Neuron (in vitro differentiated cells): ENCODE measurements at regions not wholly inside any gene's neighbourhood (a gene's known extent, or its start where the extent isn't known, plus 50 kb on each side); places are given as distances from the start of the nearest gene placed in this dataset.

ENCODE experiments used
- H2AFZ ChIP-seq: one replicate; pipeline ENCODE4 v1.6.1; 2013; ENCODE audit warnings: low read depth, mild to moderate bottlenecking, inconsistent platforms, low read length, moderate library complexity
- H3K27me3 ChIP-seq: one replicate; pipeline ENCODE4 v1.6.1; 2013; ENCODE audit warnings: low read length; ENCODE audit not compliant: insufficient read depth
- H3K36me3 ChIP-seq: one replicate; pipeline ENCODE4 v1.6.1; 2013; ENCODE audit warnings: low read length; ENCODE audit not compliant: insufficient read depth
- H3K4me1 ChIP-seq: one replicate; pipeline ENCODE4 v1.6.1; 2013; ENCODE audit warnings: low read length; ENCODE audit not compliant: insufficient read depth
- H3K4me3 ChIP-seq: 2 replicates; pipeline ENCODE4 v1.5.1; 2013; ENCODE audit warnings: mild to moderate bottlenecking, low read length, moderate library complexity
- H3K9me3 ChIP-seq: one replicate; pipeline ENCODE4 v1.6.1; 2013; ENCODE audit warnings: low read length

GRCh38 chr20:10976051-10976450 is 302.3 kb upstream of the JAG1 start:
- Histone ChIP-seq H3K4me3 (no peak overlapping the region), H3K36me3 (no peaks in the 10 kb centered on the region), H3K27me3 (no peaks in the 10 kb centered on the region)

GRCh38 chr20:10978019-10978702 is 304.4 kb upstream of the JAG1 start:
- H2AFZ ChIP-seq = no peak overlapping the region
- no peaks in the 10 kb centered on the region for H3K9me3 ChIP-seq
- no peaks in the 10 kb centered on the region for H3K27me3 ChIP-seq
- peaks cover 5% of the 10 kb centered on the region for H3K4me1 ChIP-seq
- no peak overlapping the region for H3K4me3 ChIP-seq
- no peaks in the 10 kb centered on the region for H3K36me3 ChIP-seq

More at GRCh38 chr20:10976051-10976450, 302.3 kb upstream of the JAG1 start:
- H3K9me3 ChIP-seq = no peaks in the 10 kb centered on the region
- peaks cover 4% of the 10 kb centered on the region for H3K4me1 ChIP-seq
- H2AFZ ChIP-seq = no peak overlapping the region

- Histone ChIP-seq H2AFZ (no peak overlapping the region), H3K4me3 (no peak overlapping the region), H3K27me3 (no peaks in the 10 kb centered on the region), H3K9me3 (no peaks in the 10 kb centered on the region), H3K36me3 (no peaks in the 10 kb centered on the region), H3K4me1 (peaks cover 5% of the 10 kb centered on the region)
Observed at GRCh38 chr20:10978713-10979112, 304.9 kb upstream of the JAG1 start.

- no peak overlapping the region for H2AFZ ChIP-seq
- no peaks in the 10 kb centered on the region for H3K27me3 ChIP-seq
- H3K4me3 ChIP-seq = no peak overlapping the region
- no peaks in the 10 kb centered on the region for H3K9me3 ChIP-seq
- no peaks in the 10 kb centered on the region for H3K36me3 ChIP-seq
- peaks cover 5% of the 10 kb centered on the region for H3K4me1 ChIP-seq
Observed at GRCh38 chr20:10982692-10983091, 308.9 kb upstream of the JAG1 start.

GRCh38 chr20:10984294-10984693 is 310.5 kb upstream of the JAG1 start:
- Histone ChIP-seq H3K4me1 (peaks cover 4% of the 10 kb centered on the region), H3K27me3 (no peaks in the 10 kb centered on the region), H3K9me3 (no peaks in the 10 kb centered on the region), H2AFZ (no peak overlapping the region), H3K4me3 (no peak overlapping the region), H3K36me3 (no peaks in the 10 kb centered on the region)

- Histone ChIP-seq H3K4me3 (no peak overlapping the region), H3K4me1 (peaks cover 4% of the 10 kb centered on the region), H2AFZ (no peak overlapping the region), H3K36me3 (no peaks in the 10 kb centered on the region), H3K27me3 (no peaks in the 10 kb centered on the region), H3K9me3 (no peaks in the 10 kb centered on the region)
Observed at GRCh38 chr20:10984913-10985312, 311.1 kb upstream of the JAG1 start.

GRCh38 chr20:10985536-10985935 is 311.7 kb upstream of the JAG1 start:
- Histone ChIP-seq H3K36me3 (no peaks in the 10 kb centered on the region), H3K27me3 (no peaks in the 10 kb centered on the region), H3K4me3 (no peak overlapping the region), H2AFZ (no peak overlapping the region), H3K9me3 (no peaks in the 10 kb centered on the region), H3K4me1 (peaks cover 4% of the 10 kb centered on the region)

GRCh38 chr20:10986586-10986985 is 312.8 kb upstream of the JAG1 start:
- Histone ChIP-seq H3K36me3 (no peaks in the 10 kb centered on the region), H2AFZ (no peak overlapping the region), H3K9me3 (no peaks in the 10 kb centered on the region), H3K4me3 (no peak overlapping the region), H3K27me3 (no peaks in the 10 kb centered on the region), H3K4me1 (peaks cover 2% of the 10 kb centered on the region)

GRCh38 chr20:10987651-10988383 is 314.0 kb upstream of the JAG1 start:
- Histone ChIP-seq H3K27me3 (no peaks in the 10 kb centered on the region), H3K36me3 (no peaks in the 10 kb centered on the region), H3K9me3 (no peaks in the 10 kb centered on the region), H2AFZ (no peak overlapping the region), H3K4me3 (no peak overlapping the region), H3K4me1 (no peaks in the 10 kb centered on the region)

- no peak overlapping the region for H3K4me3 ChIP-seq
- H2AFZ ChIP-seq = no peak overlapping the region
- no peaks in the 10 kb centered on the region for H3K4me1 ChIP-seq
- H3K27me3 ChIP-seq = no peaks in the 10 kb centered on the region
- no peaks in the 10 kb centered on the region for H3K9me3 ChIP-seq
- H3K36me3 ChIP-seq = no peaks in the 10 kb centered on the region
Observed at GRCh38 chr20:10990625-10991382, 317.0 kb upstream of the JAG1 start.

- H2AFZ ChIP-seq = no peak overlapping the region
Observed at GRCh38 chr20:10992731-10993130, 318.9 kb upstream of the JAG1 start.

GRCh38 chr20:10994991-10995700 is 321.3 kb upstream of the JAG1 start:
- no peak overlapping the region for H3K4me3 ChIP-seq
- no peaks in the 10 kb centered on the region for H3K36me3 ChIP-seq
- H3K4me1 ChIP-seq = no peaks in the 10 kb centered on the region
- H3K9me3 ChIP-seq = no peaks in the 10 kb centered on the region
- no peak overlapping the region for H2AFZ ChIP-seq
- H3K27me3 ChIP-seq = no peaks in the 10 kb centered on the region

More at GRCh38 chr20:10992731-10993130, 318.9 kb upstream of the JAG1 start:
- Histone ChIP-seq H3K9me3 (no peaks in the 10 kb centered on the region), H3K27me3 (no peaks in the 10 kb centered on the region), H3K4me1 (no peaks in the 10 kb centered on the region), H3K4me3 (no peak overlapping the region), H3K36me3 (no peaks in the 10 kb centered on the region)

GRCh38 chr20:10998476-10998875 is 324.7 kb upstream of the JAG1 start:
- no peaks in the 10 kb centered on the region for H3K4me1 ChIP-seq
- H3K27me3 ChIP-seq = no peaks in the 10 kb centered on the region
- H3K36me3 ChIP-seq = no peaks in the 10 kb centered on the region
- H3K9me3 ChIP-seq = no peaks in the 10 kb centered on the region
- H2AFZ ChIP-seq = no peak overlapping the region
- H3K4me3 ChIP-seq = no peak overlapping the region
